ENCODE measurements at regions not wholly inside any gene's neighbourhood (a gene's known extent, or its start where the extent isn't known, plus 50 kb on each side); places are given as distances from the start of the nearest gene placed in this dataset.

DNA sequence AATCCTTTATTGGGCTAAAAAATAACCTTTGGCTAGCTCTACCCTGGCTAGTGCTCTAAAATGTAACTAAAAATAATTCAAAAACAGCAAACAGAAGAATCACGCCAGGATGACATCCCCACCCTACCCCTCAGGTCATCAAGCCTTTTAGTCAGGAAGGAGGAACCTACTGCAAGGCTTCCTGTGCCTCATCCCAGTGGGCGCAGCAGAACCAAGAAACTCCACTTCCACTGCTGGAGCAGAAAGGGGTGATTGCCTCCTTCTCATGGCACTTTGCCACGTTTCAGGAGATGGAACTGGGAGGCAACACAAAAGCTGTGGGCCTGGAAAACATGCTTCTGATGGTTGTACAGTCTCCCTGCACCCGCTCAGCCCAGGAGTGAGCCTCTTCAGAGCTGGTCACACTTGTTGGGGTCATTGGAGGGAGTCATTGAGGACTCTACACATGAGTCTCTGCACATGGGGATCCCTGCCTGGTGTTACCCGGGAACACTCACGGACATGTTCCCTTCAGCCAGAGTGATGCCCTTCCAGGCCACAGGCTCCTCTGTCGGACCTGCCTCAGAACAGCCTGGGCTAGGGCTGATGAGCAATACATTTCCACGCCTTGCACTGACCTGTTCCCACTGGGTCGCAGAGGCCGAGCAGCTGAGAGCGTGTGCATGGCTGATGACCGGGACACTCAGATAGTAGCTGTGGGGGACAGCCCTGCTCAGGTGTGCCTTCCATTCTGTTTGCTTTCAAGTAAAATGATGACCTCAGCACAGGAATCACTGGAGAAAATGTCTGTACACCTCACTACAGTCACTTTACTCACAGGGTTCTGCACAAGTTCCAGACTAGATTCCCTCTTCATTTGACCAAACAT lies 355.3 kb downstream of the FGFR2 start:
- TF ChIP-seq POLR2AphosphoS5 (IDR thresholded peaks at IDR 0.05) = no peak
- TF ChIP-seq, protein P1, sequence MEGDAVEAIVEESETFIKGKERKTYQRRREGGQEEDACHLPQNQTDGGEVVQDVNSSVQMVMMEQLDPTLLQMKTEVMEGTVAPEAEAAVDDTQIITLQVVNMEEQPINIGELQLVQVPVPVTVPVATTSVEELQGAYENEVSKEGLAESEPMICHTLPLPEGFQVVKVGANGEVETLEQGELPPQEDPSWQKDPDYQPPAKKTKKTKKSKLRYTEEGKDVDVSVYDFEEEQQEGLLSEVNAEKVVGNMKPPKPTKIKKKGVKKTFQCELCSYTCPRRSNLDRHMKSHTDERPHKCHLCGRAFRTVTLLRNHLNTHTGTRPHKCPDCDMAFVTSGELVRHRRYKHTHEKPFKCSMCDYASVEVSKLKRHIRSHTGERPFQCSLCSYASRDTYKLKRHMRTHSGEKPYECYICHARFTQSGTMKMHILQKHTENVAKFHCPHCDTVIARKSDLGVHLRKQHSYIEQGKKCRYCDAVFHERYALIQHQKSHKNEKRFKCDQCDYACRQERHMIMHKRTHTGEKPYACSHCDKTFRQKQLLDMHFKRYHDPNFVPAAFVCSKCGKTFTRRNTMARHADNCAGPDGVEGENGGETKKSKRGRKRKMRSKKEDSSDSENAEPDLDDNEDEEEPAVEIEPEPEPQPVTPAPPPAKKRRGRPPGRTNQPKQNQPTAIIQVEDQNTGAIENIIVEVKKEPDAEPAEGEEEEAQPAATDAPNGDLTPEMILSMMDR (IDR thresholded peaks at IDR 0.05) = no peak

Measured in gastroesophageal sphincter (tissue), 3 donors.